ENCODE measurements at regions not wholly inside any gene's neighbourhood (a gene's known extent, or its start where the extent isn't known, plus 50 kb on each side); places are given as distances from the start of the nearest gene placed in this dataset.
"Not testable (repeated sequence)": the region's sequence is repeated elsewhere in the genome, so short reads cannot be mapped to it uniquely, and the experiment has no call there.

DNA sequence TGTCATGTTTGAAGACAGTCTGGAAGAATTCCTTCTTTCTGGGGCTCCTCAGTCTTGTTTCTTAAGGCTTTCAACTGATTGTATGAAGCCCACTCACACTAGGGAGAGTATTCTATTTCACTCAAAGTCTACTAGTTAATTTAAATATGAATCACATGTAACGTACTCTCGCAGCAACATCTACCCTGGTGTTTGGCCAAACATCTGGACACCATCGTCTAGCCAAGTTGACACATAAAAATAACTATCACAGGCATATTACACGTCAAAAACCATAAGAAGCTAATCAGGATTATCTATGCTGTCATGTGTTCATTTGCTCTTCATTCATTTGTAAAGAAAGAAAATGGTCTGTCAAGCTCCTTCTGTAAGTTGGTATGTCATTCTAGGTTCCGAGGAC lies 787.4 kb downstream of the KCNJ2 start:
- no peak for DNase-seq

DNA sequence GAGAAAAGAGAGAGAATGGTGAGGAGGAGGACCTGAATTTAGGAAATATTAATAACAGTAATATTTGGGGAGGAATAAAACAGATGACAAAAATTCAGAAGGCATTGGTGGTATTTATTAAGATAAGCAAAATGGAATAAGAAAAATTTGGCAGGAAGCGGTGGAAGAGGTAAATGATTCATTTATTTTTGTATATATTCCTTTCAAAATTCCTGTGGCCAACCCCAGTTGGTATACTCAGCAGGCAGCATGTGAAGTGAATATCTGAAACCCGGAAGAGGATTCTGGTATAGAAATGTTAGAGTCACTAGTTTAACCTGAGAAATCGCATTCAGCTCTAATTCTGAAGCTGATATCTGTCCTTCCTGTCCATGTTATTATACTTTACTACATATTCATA lies 792.0 kb downstream of the KCNJ2 start:
- no peak for DNase-seq

DNA sequence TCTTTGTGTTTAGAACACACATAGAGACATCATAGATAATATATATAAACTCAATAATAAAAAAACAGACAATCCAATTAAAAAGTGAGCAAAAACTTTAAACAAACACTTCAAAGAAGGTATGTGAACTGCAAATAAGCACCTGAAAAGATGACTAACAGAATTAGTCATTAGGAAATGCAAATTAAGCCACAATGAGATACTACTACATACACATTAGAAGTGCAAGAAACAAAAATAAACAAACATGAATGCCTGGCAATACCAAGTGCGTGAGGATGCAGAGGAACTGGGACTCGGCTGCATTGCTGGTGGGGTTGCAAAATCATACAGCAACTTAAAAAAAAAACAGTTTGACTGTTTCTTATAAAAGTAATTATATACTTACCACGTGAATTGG lies 799.0 kb downstream of the KCNJ2 start:
- no peak for DNase-seq

DNA sequence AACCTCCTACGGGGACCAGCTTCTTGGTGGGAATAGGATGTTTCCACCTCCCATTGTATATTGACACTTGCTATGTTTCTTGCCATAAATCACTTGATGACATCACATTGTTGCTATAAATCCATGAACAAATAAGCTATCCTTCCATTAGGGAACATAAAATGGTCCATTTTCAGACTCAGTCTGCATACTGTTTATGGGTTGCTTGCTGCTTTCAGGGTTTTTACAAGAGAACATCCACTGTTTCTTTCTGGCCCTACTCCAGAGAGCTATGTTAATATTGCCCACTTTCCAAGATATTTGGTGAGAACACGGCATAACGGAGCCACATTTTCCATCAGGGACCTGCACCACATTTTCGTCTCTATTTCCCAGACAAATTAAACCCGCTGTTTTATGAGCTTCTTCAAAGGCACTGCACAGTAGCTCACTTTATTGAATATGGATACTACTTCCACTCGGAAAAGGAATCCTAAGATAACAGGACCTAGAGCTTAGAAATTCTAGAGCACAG lies 800.2 kb downstream of the KCNJ2 start:
- DNase-seq = no peak

DNA sequence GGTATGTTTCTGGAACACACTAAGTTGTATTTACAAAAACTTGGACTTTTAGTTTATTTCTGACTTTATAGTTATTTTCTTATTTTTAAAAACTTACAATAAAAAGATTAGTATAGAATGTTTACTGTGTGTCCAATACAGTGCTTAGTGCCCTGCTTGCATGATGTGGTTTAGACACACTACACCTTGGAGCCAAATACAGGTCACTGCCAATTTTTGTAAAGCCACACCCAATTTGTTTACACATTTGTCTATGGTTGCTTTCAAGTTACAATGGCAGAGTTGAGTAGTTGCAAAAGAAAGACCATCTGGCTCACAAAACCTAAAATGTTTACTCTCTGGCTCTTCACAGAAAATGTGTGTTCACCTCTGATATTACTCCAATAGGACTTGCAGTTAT lies 807.1 kb downstream of the KCNJ2 start:
- DNase-seq = no peak

DNA sequence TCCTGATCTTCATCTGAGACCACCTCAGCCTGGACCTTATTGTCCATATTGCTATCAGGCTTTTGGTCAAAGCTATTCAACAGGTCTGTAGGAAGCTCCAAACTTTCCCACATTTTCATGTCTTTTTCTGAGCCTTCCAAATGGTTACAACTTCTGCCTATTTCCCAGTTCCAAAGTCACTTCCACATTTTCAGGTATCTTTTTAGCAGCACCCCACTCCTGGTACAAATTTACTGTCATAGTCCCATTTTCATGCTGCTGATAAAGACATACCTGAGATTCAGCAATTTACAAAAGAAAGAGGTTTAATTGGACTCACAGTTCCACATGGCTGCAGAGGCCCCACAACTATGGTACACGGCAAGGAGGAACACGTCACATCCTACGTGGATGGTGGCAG lies 815.5 kb downstream of the KCNJ2 start:
- DNase-seq = no peak

DNA sequence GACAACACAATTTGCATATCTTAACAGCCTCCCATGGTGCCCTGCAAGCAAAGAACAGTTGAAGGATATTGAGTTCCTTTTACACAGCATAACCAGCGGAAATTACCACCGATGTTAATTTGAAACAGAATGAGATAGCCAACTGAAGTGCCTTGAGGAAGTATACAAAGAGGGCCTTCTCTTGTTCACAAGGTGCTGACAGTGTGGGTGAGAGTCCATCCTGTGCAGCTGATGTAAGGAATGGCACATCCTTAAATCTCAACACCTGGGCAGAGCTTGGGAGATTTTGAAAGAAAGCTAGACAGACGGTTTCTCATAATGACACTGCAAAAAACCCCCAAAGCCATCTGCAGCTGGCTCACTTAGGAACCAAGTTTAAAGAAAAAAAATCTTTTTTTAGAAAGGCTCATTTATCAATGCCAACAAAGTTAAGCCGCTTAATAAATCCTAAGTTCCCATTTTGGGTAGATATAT lies 818.6 kb downstream of the KCNJ2 start:
- DNase-seq = no peak

DNA sequence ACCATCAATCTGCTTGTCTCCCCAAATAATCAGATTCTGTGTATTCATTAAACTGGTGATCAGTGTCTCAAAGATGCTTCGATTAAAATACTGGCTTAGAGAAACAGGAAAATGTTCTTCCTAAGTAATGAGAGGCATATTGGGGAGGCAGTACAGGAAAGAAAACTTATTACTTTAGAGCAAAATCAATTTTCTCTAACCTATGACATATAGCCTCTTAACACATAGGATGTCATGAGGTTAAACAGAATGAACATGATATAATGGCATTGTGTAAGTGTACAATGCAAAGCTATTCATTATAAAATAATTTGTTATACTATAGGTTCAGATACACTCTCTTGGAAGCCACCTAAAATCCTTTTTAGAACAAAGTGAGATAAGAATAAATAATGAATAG lies 819.3 kb downstream of the KCNJ2 start:
- no peak for DNase-seq

DNA sequence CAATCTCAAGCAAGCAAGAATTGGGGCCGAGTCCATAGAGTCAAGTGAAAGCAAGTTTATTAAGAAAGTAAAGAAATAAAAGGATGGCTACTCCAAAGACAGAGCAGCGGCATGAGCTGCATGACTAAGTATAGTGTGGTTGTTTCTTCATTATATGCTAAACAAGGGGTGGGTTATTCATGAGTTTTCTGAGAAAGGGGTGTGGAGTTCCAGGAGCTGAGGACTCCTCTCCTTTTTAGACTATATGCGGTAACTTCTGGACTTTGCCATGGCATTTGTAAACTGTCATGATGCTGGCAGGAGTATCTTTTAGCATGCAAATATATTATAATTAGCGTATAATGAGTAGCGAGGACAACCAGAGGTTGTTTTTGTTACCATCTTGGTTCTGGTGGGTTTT lies 819.9 kb downstream of the KCNJ2 start:
- no peak for DNase-seq

DNA sequence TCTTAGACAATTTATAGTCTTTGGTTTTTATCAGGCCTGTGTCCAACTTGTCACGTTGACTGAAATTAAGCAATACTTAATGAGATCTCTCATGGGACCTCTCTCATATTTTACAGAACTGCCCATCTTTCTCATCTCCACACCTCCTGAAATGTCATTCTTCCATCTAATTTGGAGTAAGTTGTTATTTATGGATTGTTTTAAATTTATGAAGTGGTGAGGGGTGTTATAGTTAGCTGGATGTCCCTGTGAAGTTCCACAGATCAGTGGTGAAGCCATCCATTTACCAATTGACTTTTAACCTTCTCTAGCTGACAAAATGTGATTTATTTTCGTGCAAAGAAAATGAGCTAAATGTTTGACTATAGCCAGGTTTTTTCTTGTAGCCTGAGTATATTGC lies 824.9 kb downstream of the KCNJ2 start:
- no peak for DNase-seq

DNA sequence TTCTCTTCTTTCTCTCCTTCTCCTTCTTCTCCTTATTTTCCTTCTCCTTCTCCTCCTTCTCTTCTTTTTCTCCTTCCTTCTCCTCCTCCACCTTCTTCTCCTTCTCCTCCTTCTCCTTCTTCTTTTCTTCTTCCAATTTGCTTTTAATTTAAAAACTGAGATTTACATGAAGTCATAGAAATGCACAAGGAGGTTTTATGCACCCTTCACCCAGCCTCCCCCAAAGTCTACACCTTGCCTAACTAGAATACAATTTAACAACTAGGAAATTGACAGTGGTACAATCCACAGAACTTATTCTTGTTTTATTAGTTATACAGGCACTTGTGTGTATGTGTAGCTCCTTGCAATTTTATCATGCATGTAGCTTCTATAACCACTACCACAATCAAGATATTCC lies 826.7 kb downstream of the KCNJ2 start:
- DNase-seq = no peak

DNA sequence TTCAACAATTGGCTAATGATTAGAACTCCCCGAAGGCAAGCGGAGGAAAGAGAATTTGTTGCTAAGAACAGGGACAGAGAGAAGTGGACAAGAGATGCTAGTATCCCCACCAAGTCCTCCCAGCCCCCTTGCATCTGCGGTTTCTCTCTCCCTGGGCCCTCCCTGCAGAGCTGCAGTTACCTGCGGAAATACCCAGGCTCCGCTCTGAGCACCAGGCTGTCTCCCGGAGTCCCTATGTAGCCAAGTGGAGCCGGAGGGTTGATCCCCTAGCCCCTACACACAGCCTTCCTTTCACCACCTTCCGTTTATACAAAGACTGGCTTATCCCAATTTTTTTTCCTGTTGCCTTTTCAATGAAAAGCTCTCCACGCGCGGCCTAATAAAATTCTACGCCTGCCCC lies 834.4 kb downstream of the KCNJ2 start:
- no peak for DNase-seq

DNA sequence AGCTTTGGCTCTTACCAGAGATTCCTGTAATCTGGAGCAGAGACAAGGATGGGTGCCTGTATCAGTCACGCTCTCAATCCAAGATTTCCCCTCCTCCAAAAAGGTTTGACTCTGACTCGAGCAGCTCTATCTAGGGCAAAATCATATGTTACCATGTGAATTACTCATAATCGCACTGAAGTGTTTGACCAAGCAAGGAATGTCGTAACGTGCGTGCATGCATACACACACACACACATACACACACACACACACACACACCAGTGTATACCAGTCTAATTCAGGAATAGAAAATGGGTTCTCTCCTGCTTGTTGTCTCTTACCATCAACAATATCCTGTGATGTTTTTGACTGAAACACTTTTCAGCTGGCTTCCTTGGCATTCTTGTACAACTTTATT lies 835.1 kb downstream of the KCNJ2 start:
- DNase-seq = no peak

DNA sequence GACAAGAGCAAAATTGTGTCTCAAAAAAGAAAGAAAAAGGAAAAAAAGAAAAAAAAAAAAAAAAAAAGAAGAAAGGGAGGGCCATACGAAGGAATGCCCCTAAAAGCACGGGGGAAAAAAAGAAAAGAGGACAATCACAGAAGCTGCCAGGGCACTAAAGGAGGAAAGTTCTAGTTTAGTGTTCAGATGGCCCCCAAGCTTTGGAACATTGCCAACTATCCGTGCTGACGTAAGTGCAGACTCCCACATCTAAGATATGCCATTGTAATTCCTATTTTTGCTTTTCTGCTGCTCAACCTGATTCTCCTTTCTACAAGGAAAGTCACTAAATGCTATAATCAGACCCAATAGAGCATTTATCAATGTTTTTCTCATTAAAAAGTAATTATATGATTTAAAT lies 842.1 kb downstream of the KCNJ2 start:
- no peak for DNase-seq

DNA sequence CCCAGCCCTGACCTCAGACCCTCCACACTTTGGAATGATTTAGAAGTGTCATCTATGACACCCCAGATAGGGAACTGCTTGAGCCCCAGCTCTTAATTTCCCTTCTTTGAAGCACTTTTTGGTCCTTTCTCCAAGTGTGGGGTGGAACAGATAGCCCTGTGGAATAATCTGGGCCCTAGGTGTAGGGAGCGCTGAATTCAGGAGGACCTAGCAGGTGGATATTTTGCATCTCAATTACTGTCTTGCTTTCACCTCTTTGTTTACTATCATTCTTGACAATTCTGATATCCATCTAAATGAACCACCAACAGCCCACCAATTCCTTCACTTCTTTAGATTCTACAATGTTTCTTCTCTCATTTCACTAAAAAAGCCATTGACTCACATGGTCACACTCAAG lies 850.4 kb downstream of the KCNJ2 start:
- DNase-seq = no peak

DNA sequence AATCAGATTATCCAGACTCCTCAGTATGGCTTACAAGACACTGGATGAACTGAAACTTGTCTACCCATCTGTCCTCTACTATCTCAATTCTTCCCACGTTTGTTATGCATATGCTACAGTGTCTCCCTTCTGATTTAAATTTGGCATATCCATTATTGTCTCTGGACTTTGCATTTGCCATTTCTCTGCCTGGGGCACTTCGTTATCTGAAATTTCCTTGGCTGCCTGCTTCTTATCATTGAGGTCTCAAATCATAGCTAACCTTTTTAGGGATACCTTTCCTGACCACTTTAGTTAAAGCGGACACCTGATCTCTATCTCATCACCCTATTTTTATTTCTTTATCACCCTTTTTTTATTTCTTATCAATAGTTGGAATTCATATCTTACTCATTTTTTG lies 853.4 kb downstream of the KCNJ2 start:
- DNase-seq = no peak

DNA sequence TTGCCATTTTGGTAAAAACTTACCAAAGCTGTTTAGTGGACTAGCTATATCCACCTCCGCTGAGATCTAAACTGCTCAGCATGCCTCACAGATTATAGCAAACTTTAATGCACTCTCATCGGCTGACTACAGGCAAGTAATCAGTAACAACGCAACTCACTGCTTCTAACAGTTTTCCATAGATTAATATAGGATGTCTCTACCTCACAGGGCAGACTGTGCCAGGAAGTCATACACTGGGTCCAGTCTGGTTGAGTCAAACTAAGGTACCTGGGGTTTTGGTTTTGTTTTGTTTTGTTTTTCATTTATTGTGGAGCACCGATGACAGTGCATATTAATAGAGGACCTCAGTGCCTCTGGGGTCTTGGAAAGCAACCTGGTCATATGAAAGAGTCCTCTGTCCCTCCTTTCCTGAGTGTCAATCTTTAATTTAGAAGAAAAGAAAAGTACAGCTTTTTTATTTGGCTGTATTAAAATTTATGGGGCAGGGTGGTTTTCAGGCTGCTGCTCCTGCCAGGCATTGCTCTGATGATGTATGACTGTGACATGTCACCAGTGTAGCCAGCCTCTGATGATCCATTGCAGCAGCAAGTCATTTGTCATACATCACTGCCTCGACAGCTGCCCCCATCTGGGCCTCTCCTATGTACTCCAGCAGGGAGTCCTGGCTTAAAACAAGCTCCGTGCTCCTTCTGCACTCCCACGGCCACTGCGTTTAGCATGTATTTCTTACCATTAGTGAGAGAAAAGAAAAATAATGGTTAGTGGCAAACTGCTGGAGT lies 854.1 kb downstream of the KCNJ2 start:
- no peak for DNase-seq

DNA sequence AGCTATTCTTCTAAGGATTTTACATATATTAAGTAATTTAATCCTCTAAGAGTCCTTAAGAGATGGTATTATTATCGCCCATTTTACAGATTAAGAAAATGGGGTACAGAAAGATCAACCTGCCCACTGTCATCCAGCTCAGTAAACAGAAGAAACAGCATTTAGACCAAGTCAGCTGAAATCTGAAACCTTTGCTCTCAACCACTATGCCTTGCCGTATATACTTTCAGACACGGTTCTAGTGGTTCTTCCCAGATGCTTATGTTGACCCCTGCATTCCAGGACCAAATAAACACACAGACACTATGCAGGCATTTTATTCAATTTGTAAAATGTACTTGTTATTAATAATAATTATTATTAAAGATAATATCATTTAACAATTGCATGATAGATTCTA lies 854.8 kb downstream of the KCNJ2 start:
- no peak for DNase-seq

DNA sequence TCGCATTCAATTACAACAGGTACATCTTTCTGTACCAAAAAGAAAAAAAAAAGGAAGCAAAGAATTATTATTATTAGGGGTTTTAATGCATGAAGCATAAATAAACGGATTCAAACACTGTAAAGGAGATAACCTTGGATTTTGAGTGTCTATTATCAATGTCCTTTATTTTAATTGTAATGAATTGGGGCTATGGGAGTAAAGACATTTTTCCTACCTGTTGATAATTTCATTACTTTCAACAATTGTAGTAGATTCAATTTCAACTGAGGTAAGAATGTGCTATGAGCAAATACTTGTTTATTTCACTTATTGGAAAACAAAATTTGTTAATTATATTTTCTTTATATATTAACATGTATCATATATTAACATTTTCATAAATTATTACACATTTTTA lies 855.6 kb downstream of the KCNJ2 start:
- no peak for DNase-seq

DNA sequence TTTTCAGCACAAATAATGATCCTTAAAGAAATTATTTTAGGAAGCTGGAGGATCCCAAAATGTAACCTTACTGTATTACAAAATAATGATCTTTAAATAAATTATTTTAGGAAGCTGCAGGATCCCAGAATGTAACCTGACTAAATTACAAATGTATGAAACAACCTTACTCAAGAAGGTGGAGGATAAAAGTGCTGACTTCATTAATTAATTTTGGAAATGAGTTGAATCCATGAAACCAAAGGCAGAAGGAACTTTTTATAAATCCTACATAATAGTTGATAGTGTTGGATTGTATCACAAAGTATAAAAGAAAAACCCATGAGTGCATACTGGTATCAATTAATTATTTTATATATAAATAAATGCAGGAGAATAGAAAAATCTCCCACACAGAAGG lies 859.9 kb downstream of the KCNJ2 start:
- no peak for DNase-seq

DNA sequence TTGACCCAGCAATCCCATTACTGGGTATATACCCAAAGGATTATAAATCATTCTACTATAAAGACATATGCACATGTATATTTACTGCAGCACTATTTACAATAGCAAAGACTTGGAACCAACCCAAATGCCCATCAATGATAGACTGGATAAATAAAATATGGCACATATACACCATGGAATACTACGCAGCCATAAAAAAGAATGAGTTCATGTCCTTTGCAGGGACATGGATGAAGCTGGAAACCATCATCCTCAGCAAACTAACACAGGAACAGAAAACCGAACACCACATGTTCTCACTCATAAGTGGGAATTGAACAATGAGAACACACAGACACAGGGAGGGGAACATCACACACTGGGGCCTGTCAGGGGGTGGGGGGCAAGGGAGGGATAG lies 862.0 kb downstream of the KCNJ2 start:
- DNase-seq = not testable (repeated sequence)

DNA sequence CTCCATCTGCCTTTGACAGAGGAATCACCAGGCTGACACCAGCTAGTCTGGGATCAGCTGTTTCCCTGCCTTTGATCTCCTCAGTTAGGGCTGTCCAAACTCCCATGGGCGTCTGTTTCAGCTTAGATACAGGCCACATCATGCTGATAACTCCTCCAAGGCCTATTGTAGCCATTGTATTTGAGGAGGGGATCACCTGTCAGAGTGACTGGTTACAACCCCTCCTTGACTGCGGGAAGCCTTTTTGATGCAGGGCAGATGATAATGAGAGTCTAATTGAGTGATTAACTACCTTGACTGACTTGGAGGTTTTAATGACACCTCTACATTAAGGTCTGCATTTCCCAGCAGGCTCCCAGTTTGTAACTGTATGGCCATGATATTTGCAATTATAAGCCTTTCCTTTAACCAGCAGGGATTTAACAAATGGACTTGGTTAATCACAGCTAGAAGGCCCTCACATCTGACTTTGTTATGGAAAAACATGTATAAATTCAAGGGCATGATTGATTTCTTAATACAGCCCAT lies 863.5 kb downstream of the KCNJ2 start:
- no peak for DNase-seq

DNA sequence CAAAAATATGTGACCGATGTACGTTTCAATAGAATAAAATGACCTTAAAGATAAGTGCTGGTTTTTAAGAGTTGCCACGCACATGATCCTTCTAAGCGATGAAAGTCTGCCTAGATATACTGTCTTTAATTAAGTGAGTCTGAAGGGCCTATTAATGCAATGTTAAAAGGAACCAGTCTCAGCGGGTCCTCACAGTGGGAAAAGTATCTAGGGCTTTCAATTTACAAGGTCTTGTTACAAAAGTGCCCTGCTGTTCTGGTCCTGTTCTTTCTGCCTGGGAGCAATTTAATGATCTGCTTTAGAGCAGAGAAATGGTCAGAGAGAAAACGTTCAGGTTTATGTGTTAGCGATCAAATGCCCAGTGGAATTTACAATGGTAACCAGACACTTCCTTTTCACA lies 864.0 kb downstream of the KCNJ2 start:
- DNase-seq = no peak

DNA sequence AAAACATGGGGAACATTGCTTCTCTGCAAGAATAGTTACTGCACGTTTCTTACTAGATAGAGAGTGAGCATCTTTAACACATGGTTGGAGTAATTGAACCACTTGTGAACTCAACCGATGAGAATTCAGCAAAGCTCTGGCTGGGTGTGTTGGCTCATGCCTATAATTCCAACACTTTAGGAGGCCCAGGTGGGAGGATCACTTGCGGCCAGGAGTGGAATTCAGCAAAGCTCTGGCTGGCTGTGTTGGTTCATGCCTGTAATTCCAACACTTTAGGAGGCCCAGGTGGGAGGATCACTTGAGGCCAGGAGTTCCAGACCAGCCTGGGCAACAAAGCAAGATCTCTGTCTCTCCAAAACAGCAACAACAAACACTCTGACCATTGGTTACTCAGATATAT lies 865.9 kb downstream of the KCNJ2 start:
- DNase-seq = no peak

DNA sequence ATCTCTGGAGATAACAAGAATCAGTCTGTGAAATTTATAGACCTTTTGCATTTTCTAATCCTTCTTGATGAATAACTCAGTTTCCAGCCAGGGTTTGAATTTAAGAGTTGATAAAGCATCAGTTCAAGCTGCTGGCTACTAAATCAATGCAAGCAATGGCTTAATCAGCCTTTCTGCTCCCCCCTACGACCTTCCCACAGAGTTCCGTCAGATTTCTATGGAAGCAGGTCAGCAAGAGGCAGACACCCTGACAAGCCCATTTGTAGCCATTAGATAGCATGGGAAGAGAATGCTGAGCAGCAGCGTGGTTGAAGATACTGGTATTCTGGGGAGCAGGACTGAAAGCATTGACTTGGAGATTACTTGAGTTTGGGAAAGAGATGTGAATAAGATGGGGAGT lies 868.1 kb downstream of the KCNJ2 start:
- no peak for DNase-seq
